Right ventricle myocardium inferior (tissue), 1 donor: ENCODE measurements at regions not wholly inside any gene's neighbourhood (a gene's known extent, or its start where the extent isn't known, plus 50 kb on each side); places are given as distances from the start of the nearest gene placed in this dataset.
A peak's percentile ranks its signal among the peaks of the same experiment; 100 is the strongest.

Experiments
- ATAC-seq: fragments of 200-7000 bp; cut with Tn5 transposase; one replicate; pipeline ENCODE4 v1.9.1; 2020; ENCODE audit warnings: mild to moderate bottlenecking, moderate library complexity
- DNase-seq: peaks from one replicate; pipeline ENCODE4 v3.0.0; 2021; ENCODE audit errors: missing footprints
- intact Hi-C: fragments of 100-400 bp; cut with DNase I; formaldehyde crosslinking; loops from one replicate; pipeline ENCODE4 v1.11.0; 2022
- donor health status: DM: no; HTN: yes; CAD: no; lungs with severe emphysema.

DNA sequence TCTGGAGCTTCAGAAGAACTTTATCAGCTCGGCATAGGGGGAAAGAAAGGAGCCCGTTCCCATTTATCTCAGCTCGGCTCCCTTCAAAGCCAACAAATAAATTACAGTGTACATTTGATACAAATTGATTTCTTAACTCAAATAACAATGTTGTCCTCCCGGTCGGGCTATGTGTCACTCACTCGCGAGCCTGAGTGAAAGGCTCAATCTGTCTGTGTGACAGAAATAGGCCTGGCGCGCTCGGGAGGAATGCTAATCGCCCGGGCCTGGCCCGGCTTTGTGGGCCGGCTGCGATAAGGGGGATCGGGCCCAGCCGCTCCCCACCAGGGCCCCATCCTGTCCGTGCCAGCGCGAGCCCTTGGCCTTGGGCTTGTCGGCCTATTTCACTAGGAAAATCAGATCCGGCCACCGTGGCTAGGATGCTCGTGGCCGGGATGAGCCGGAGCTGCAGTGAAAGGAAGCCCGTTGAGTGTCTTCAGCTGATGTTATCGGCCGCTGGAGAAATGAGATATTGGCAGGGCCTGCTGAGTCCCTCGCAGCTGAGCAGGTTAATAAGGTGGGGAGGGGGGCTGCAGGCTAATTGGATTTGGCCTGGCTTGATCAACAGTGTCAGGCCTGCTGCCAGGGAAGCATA lies 258.7 kb downstream of the IRX1 start:
- ATAC-seq (peak; percentile 93), DNase-seq (peak; percentile 74)
- intact Hi-C loops, result no loop called here

DNA sequence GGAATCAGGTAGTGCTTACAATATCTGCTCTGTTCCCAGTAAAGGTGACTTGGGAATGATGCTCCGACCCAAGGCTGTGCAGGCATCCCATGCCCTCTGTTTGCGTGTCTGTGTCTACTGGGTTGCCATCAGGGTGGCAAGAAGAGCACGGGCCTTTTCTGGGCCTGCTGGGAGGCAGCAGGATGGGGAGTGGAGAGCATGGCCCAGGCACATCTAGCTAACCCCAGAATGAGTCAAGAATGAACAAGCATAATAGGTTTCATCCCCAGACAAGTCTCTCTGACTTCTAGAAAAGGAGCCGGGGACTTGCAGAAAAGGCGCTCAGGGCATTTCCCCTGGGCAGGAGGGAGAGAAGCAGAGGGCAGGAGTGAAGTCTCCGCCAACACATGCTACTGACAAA lies 260.4 kb downstream of the IRX1 start:
- ATAC-seq (no peak), DNase-seq (no peak)

DNA sequence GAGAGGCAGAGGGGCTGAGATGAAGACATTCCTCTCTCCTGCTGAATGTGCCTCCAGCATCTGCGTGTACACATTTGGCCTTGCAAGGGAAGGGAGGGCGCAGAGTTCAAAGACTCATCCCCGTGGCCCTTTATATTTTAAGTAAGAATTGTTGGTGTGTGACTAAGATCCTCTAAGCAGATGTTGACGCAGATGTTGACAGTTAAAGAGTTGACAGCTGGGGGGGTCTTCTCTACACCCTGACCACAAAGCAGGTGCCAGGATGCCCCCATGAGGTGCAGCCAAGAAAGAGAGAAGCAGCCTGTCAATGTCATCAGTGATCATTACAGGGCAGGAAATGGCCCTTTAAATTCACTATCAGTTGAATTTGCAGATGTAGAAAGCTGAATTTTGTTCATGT lies 262.9 kb downstream of the IRX1 start:
- intact Hi-C loops, result loop anchor here (5.0 kb wide), 1 partner anchor 194 kb away; no protein-coding TSS in a partner anchor
- no peak for DNase-seq
- ATAC-seq, result no peak

More for the DNA sequence above, 260.4 kb downstream of the IRX1 start:
- intact Hi-C loops, result loop anchor here (5.0 kb wide), 1 partner anchor 196 kb away; no protein-coding TSS in a partner anchor

DNA sequence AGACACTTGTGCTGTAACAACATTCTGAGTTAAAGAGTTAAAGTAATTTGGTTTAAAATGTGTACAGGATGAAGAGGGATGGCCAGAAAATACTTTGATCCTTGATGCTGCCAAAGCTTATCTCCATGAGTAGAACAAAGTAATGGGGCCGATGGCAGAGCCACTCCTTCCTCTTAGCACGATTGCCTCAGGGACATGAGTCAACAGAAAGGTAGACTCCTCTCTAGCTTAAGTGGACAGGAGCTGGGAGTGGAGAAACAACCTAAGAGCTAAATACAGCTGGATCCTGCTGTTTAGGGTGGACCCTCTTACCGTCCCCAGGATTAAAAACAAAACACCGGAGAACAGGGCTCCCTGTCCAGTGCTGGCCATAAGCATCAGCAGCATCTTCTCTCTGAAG lies 267.3 kb downstream of the IRX1 start:
- DNase-seq, result no peak
- intact Hi-C loops, result no loop called here
- ATAC-seq, result no peak

DNA sequence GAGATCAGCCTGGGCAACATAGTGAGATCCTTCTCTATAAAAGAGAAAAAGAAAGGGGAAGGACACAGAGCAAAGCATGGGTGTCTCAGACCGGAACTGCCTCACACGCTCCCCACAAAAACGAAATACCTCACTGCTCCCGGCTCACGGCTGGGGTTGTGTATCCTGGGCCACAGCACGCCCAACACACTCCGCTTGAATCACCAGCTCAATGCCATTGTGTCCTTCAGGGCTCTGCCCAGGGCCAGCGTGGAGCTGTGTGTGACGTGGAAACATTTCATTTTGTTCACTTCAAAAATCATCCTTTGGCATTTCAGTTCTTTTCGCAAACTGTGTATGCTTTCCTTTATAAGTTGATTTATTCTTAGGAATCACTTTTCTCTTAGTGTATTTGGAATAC lies 279.5 kb downstream of the IRX1 start:
- intact Hi-C loops, result no loop called here
- ATAC-seq (no peak), DNase-seq (no peak)

DNA sequence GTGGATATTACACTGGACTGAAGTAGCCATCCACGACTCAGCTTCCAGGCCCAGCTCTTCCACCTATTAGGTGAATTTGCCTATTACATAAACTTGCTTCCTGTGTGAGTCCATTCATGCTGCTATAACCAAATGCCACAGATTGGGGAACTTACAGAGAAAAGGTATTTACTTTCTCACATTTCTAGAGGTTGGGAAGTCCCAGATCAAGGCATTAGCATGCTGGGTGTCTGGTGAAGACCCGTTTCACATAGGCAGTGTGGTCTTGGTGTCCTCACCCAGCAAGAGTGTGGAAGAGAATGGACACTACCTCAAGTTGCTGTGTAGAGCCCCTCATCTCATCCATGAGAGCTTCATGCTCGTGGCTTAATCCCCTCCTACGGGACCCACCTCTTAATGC lies 282.6 kb downstream of the IRX1 start:
- ATAC-seq, result no peak
- intact Hi-C loops, result no loop called here
- DNase-seq, result no peak

DNA sequence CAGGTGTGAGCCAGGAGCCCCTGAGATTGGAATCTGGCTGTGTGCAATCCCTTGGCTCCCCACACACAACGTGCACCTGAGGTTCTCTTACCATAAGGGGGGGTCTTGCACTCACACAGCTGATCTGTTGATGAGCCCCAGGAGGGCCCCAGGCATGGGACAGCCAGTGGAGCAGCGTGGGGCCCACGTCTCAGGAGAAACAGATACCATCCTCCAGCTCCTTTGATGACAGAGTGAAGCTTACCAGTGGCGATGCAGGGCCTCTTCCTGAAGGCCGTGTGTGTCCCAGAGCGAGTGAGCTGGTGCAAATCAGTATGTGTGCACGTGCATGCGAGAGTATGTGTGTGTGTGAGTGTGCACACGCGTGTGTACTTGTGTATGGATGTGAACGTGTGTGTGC lies 287.4 kb downstream of the IRX1 start:
- intact Hi-C loops, result no loop called here
- ATAC-seq, result no peak
- DNase-seq, result no peak

DNA sequence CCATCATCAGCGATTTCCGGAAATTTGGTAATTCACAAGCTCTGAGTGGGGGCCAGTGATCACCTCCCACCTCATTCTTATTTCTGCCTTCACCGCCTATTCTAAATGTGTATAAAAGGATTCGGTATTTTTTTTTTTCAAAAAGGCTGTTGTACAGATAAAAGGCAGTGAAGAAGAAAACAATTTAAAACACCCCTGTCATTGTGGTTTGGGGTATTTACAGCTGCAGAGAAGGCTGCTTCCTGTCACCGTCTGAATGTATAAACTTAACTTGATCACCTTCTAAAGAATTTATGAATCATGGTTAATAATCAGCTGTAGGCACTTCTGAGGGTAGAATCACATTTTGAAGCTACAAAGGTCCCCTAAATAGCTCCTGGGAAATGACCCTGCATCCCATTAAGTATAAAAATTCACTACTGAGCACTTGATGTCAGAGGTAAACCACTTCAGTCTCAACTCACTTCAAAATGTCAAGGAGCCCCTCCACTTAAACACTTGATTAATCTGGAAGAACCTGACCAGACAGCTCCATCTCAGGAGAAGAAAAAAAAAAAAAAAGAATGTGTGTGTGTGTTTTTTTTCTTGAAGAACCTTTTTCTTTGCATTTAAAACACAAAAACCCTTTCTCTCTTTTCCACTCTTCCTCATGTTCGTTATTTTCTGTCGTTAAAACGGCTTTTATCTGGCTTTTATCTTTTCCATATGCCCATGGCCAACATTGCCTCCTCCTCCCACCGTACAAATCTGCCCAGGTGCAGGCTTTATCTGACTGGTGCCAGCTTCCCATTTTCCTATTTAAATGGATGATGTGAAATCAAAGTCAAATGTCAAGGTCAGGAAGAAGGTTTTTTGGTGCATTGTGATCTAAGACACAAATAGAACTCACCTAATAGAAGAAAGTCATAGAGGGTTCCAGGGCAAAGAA lies 291.2 kb downstream of the IRX1 start:
- no peak for ATAC-seq
- no peak for DNase-seq
- intact Hi-C loops, result no loop called here

DNA sequence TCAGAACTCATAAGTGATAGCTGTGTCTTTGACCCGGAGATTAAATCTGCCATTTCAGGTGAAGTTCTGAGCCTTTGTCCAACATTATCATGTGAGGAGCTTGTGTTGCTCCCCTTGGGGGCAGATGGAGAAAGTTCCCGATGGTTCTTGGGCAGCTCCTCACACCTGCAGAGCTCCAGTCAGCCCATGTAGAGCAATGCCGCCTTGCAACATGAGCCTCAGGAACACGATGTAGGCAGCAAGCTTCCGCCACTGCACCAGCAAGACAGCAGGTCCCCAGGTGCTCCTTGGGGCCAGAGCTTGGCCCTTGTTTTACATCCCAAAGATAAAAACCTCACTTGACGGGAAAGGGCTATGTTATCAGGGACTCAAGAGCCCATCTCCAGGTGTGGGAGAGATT lies 292.7 kb downstream of the IRX1 start:
- intact Hi-C loops, result no loop called here
- no peak for DNase-seq
- ATAC-seq, result no peak

DNA sequence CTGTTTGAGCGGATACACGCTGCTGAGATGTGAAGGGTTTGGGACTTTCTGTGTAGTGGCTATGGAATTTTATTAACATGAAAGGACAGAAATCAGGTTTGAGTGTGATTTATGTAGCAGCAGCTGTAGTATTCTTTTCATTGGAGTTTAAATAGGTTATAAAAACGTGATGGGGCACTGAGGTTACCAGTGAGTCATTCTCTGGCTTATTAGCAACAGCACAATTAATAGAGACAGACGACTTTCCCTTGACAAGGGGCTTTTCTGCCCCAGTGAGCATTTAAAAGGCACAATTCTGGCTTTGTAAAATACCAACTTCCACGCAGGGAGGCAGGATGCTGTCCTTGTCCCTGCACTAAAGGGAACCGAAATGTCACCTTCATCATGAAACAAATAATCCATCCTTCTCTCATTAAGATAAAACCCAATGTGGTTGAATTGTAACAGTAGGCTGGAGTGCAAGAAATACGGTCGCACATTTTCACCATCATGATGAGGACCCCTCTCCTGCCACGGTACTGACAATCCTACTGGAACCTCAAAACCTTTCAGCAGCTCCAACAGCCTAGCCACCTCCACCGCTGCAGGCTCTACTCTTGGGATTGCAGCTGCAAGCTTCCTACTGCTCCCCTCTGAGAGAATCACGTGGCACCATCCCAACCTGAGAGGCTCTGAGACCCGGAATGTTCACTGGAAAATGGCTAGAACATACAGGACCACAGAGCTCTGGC lies 293.9 kb downstream of the IRX1 start:
- ATAC-seq, result no peak
- no peak for DNase-seq
- intact Hi-C loops, result no loop called here

DNA sequence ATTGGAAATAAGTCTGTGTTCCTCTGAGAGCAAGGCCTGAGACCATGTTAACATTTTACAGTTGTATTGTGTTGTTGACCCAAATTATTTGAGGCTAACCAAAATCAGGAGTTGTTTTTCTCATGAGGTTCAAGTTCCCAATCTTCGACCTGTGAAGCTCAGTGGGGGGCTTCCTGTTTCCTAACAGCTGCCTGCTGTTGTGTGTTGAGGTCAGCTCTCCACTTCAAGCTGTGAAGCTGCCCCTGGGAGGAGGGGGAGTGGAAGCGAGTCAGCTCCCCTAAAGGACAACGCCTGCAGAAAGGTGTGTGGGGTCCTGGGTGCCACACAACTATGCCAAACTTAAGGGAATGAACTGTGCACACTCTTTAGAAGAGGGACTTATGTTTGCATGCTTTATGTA lies 295.5 kb downstream of the IRX1 start:
- no peak for DNase-seq
- ATAC-seq, result no peak
- intact Hi-C loops, result no loop called here

DNA sequence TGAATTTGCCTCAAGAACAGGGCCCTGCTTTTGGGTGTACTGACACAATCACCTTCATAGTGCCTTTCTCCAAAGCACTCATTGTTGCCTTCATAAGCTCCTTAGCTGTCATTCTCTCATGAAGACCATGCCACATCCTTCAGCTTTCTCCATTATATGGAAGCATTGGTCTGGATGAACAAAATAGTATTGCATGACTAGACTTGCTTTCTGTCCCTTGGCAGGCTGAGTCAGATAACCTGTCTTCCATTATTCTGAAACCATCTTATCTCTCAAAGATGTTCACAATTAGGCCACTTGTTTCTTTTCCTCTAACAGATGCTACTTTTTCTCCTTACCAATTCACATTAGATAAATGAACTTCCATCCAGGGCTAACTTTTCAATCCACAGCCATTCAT lies 297.9 kb downstream of the IRX1 start:
- intact Hi-C loops, result no loop called here
- DNase-seq, result no peak
- no peak for ATAC-seq

DNA sequence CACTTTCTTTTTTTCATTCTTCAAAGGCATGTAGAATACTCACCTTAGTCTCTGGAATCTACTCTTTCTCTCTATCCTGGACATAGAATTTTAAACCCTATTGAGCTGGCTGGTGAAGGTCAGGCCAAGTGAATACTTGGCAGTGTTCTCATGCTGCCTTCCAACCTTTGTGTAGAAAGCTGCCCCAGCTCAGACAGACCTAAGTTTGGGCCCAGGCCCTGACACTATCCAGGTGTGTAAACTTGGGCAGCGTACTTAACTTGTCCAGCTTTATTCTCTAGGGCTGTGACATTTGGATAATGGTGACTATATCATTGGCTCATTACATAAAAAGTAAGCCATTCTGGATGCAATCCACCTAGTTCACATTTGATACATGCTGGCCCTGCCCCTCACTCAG lies 298.3 kb downstream of the IRX1 start:
- intact Hi-C loops, result no loop called here
- ATAC-seq, result peak; percentile 64
- no peak for DNase-seq

DNA sequence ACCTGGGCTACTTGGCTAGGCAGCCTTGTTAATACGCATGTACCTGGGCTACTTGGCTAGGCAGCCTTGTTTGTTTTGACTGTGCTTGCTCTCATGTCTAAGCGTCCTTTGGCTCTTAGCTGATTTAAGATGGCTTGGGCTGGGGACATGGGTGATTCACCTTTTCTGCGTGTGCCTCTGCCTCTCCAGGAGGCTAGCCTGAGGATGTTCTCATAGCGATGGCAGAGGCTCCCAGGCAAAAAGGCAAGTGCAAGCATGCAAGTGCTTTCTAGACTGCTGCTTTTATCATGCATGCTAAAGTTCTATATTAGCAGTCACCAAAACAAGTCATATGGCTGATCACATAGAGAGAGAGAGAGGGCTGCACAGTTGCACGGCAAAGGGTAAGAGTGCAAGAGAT lies 300.5 kb downstream of the IRX1 start:
- DNase-seq (no peak), ATAC-seq (no peak)
- intact Hi-C loops, result no loop called here

DNA sequence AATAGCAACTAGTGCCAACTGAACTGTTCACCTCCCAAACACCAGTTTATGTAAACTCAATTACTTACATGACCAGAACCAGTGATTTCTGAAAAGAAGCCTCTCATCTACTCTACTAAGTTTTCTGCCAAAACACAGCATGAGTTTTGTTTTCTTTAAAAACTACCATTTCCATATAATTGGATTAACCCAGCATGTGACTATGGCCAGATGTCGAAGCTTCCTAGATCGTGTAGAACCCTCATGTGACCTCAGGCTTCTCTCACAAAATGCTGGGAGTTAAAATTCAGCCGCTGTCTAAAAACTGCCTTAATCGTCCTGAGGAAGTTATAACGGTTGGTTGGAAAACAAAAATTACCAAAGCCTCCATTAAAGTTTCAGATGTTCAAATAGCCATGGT lies 303.5 kb downstream of the IRX1 start:
- no peak for ATAC-seq
- DNase-seq, result no peak
- intact Hi-C loops, result no loop called here

DNA sequence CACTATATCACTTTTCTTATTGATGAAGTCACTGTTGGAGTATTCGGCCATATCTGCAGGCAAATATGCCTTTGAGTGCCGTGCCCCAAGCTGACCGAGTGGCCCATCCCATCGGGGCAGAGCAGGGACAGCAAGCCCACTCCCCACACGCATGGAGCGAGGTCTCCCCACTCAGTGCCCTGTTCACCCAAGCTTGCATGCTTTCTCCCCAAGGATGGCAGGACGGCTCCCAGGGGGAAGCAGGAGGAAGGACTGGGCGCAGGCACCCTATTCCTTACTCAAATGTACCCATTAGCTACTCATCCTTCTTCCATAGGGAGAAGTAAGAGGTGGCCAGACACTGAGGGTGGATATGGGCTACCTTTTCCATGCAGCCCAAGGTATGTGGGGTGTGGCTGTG lies 309.0 kb downstream of the IRX1 start:
- DNase-seq, result no peak
- intact Hi-C loops, result no loop called here
- ATAC-seq, result no peak

DNA sequence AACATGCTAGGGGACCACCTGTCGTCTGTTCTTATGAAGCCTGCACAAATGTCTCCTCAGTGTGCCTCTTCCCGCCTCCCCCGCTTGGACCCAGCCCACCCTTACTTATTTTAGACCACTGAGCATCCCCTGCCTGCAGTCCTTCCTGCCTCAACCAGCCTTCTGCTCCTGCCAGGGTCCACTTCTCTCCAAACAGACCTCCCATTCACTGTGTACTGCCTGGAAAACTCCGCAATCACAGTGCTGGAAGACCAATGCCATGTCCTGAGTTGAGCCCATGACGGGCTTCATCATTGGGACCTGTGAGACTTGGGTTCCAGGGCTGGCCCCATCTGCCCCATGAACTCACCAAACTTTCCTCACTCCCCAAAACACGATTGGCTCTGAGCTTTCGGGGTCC lies 309.4 kb downstream of the IRX1 start:
- no peak for DNase-seq
- ATAC-seq, result no peak
- intact Hi-C loops, result no loop called here

DNA sequence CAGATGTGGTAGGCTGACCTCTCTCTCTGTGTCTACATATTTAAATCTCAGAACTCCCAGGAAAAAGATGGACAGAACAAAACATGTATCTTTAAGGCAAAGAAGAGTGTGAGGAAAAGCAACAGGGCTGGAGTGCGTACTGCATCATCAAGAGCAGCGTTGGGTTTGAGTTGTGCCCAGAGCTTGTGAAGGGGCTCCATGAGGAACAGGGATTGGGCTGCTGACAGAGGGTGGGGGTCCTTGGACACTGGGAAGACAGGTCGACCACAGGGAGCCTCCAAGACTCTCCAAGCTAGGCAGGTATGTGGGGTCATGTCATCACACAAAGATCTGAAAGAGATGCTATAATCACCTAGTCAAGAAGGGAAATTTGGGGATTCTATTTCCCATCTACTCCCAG lies 309.9 kb downstream of the IRX1 start:
- ATAC-seq (no peak), DNase-seq (no peak)
- intact Hi-C loops, result no loop called here

DNA sequence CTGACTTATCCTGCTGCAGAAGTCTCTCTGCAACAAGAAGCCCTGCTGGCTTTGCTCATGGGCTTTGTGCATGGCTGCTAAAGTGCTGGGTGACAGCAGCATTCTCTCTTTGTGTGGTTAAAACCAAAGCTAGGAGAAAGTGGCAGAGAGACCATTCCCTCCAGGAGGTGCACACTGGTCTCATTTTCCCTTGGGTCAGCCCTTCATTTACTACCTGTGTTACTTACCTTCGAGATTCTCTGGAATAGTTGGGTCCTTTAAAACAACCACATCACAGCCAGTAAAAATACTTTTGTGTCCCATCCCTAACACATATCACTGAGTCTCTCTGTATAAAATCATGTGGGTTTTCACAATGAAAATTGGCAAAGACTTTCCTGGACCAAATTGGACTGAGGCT lies 315.5 kb downstream of the IRX1 start:
- DNase-seq (no peak), ATAC-seq (no peak)
- intact Hi-C loops, result no loop called here

DNA sequence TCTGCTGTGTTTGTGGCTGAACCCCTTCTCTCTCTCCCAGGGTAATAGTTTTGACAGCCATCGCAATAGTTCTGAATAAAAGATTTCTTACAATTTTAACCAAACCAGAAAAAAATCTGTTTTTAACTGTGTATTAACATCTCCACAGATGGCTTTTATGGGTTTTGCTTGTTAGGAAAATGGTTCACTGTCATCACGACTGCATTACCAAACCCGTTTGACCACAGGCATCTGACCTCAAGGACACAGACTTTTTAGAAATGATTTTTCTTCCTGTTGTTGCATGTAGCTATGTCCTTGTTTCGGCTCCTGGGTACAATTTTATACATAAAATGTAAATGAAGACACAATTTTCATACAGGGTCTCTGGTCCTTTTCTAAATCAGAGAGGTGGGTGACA lies 316.1 kb downstream of the IRX1 start:
- intact Hi-C loops, result no loop called here
- no peak for DNase-seq
- no peak for ATAC-seq
